GM19324 (cell line): ENCODE measurements at regions not wholly inside any gene's neighbourhood (a gene's known extent, or its start where the extent isn't known, plus 50 kb on each side); places are given as distances from the start of the nearest gene placed in this dataset.

Experiments
- ATAC-seq: cut with Tn5 transposase; IDR thresholded peaks from one replicate; pipeline ENCODE4 v1.9.1; 2021; ENCODE audit warnings: mild to moderate bottlenecking, moderate library complexity; ENCODE audit not compliant: unreplicated experiment, low FRiP score

- no peak for ATAC-seq
Measured at GRCh38 chr6:18667612-18668011, 280.5 kb downstream of the RNF144B start.

DNA sequence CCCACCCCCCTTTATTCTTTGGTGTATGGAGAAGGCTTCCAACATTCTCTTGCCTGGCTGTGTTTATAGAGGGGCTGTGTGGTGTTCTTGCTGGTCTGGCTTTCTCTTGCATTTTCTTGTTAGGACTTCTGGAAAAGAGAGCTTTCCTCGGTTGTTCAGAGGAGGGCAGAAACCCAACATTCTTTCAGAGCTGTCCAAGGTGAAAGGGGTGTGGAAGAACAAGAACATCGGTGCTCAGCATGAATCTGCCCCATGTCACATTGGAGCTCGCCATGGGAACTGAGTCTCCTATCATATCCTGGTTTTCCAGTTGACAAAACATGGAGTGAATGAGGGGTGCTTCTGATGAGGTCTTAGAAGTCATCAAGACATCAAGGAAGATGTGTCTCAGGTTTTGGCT, 281.8 kb downstream of the RNF144B start:
- ATAC-seq: no peak

DNA sequence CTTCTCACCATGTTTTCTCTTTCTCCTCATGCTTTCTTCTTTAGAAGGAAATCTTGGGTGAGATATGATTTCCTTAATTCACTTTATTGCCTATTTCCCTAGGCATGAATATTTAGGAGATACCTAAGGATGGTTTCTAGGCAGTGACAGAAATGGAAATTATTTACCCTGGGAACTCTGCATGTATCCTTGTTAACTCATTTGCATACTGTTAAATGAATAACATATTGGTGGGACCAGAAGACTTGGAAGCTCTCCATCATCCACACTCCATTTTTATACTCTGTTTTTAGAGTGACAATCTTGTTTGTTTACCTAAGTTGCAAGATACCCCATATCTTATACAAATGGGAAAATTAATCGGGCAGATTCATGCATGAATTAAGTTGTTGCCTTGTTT, 285.7 kb downstream of the RNF144B start:
- ATAC-seq: no peak

DNA sequence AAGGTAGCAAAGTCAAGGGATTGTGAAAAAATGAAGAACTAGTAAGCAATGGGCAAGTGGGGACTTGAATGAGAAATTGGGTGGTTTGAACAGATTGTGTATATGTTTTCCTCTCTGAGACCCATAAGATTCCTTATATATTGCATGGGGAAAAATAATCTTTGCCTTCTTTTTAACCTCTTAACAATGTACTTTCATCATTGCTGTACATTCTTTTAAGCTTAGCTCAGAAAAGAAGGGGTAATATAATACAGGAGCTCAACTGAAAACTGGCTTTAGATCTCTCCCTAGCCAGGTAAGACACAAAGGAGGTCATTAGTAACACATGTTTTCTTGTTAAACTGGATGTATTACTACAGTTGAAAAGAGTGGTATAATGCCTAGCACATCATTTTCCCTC, 287.2 kb downstream of the RNF144B start:
- ATAC-seq: no peak

GRCh38 chr6:18675881-18676280, 288.7 kb downstream of the RNF144B start:
- no peak for ATAC-seq

GRCh38 chr6:18676548-18676947, 289.4 kb downstream of the RNF144B start:
- no peak for ATAC-seq

DNA sequence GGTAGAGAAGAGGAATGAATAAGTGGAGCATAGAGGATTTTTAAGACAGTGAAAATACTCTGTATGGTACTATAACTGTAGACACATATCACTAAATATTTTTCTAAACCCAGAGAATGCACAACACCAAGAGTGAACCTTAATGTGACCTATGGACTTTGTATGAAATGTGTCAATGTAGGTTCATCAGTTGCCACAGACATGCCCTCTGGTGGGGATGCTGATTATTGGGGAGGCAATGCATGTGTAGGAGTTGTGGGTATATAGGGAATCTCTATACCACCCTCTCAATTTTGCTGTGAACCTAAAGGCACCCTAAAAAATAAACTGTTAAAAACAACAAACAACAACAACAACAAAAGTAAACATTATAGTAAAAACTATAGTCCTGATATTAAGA, 293.7 kb downstream of the RNF144B start:
- ATAC-seq: no peak

GRCh38 chr6:18681832-18682503, 294.8 kb downstream of the RNF144B start:
- no peak for ATAC-seq

DNA sequence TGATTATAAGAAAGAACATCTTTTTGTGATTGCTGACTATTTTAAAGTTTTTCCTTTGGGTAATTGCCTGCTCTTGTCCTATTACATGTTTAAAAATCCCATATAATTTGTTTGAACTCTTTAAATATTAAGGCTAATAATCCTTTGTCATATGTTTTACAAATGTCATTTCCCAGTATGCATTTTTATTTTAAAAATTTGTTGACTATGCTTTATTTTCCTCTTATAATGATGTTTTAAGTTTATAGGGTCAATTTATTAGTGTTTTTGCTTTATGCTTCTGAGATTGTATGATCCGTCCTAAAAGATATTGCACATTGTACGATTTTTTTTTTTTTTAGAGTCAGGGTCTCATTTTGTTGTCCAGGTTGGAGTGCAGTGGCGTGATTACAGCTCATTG, 297.2 kb downstream of the RNF144B start:
- ATAC-seq: no peak

- no peak for ATAC-seq
Measured at GRCh38 chr6:18692929-18693685, 306.0 kb downstream of the RNF144B start.

DNA sequence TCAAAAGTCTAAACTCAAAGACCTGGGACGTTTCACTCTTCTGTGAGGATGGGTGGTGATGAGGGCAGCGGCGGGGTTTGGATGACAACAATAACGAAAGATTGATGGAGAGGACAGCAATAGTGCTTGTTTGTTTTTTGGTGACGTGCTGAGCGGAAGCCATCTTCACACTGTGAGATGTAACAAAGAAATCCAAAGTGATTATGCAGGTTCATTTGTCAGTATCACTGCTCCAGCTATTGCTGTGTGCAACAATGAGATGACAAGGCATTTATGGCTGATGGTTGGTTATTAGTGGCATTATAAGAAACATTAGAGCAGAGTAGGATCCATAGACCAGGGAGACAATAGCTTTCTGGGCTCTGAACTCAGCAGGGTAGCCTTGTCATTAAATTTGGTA, 306.7 kb downstream of the RNF144B start:
- ATAC-seq: no peak

DNA sequence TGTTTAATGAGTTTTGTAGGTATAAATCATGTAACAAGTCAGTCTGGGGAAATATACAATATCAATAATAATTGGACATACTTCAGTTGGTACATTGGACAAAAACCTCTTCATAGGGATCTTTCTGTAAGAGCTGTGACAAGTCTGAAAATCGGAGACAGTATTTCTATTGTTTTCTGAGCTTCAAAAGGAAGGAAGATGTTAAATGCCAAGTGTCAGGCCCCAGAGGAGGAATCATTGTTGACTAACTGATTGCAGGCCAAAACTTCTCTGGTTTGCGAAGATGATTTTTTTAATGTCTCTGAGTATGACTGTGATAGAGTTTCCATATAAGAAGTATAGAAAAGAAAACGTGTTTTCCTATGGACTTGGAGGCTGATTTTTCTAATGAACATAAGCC, 316.4 kb downstream of the RNF144B start:
- ATAC-seq: no peak

DNA sequence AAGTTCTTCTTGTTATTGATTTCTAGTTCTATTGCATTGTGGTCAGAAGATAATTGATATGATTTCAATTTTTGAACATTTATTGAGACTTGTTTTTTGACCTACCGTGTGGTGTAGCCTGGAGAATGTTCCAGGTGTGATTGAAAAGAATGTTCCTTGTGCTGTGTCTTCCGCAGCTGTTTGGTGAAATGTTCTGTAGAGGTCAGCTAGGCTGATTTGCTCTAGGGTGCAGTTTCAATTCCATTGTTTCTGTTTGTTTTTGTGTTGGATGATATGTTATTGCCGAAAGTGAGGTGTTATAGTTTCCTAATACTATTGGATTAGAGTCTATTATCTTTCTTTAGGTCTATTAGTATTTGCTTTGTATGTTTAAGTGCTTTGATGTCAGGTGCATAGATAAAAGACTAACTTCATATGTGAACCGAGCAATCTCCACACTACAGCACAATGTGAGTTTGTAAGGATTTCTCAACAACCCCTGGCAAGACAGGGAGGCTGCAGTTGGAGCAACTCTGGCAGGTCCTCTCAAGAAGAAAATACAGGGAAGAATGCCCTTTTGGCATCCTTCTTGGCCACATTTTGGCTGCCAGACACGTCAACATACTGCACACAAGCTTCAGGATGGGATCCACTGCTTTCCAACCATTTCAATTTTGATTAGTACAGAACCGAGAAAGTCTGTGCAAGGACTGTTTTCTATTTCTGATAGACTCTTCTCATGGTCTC, 320.7 kb downstream of the RNF144B start:
- ATAC-seq: no peak

DNA sequence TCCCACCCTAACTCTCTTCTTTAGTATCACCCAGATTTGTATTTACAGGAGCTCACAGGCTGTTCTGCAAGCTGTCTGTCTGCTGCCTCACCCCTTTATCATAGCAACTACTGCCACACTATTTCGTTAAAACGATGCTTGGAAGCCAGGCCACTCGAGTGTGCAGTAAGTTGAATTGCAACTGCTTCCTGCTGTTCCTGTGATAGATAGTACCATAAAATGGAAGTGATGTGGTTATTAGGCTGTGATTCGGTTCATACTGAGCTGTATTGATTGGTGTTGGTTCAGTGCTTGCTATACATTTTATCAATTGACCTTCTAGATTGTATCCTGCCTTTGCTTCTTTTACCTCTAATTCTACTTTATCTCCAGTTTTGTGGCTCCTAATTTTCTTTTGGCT, 325.4 kb downstream of the RNF144B start:
- no peak for ATAC-seq

DNA sequence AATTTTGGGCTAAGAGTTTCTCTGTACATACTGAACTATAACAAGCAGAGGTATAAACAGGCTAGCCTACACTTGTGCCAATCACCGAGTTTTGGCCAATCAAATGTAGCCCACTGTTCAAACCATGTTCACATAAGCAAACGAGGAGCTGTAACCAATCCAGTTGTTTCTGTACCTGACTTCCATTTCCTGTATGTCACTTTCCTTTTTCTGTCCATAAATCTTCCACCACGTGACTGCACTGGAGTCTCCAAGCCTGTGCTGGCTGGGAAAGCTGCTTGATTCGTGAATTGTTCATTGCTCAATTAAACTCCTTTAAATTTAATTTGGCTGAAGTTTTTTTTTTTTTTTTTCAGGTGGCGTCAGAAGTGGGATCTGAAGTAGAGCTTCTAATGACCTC, 332.9 kb downstream of the RNF144B start:
- ATAC-seq: no peak

GRCh38 chr6:18724056-18724455, 336.9 kb downstream of the RNF144B start:
- no peak for ATAC-seq

- no peak for ATAC-seq
Measured at GRCh38 chr6:18725449-18725848, 338.3 kb downstream of the RNF144B start.

DNA sequence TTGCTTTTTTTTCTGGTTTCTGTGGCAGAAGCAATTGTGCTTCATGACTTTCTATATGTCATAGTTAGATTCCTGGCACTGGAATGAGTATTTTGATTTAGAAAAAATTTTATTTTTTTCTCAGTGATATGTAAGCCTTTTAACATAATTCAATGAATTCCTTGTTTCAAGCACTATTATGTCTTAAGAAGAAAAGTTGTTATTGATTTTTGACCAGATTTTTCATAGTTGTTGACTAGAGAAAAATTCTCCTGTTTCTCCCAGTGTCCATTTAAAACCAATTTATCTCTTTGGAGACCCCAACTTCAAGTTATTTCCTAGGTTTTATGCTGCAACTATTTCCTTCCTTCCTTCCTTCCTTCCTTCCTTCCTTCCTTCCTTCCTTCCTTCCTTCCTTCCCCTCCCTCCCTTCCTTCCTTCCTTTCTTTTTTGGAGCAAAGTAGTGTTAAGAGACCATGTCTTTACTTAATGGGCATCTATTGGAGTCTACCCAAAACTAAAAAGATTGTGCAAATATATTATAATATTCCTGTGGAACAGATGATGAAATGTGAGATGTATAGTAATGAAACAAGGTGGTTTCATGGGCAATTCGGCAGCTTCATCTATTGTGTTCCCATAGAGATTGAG, 346.9 kb downstream of the RNF144B start:
- no peak for ATAC-seq

- ATAC-seq: no peak
Measured at GRCh38 chr6:18741741-18742140, 354.6 kb downstream of the RNF144B start.

GRCh38 chr6:18742406-18742805, 355.3 kb downstream of the RNF144B start:
- no peak for ATAC-seq

GRCh38 chr6:18746727-18747126, 359.6 kb downstream of the RNF144B start:
- ATAC-seq: no peak
